Dendritic cell treated with granulocyte-macrophage colony-stimulating factor and Interleukin-4, amounts not matched to agents 40 ng/mL and 50 ng/mL, for 4 days (primary cell): ENCODE measurements at regions not wholly inside any gene's neighbourhood (a gene's known extent, or its start where the extent isn't known, plus 50 kb on each side); places are given as distances from the start of the nearest gene placed in this dataset.
"Not testable (repeated sequence)": the region's sequence is repeated elsewhere in the genome, so short reads cannot be mapped to it uniquely, and the experiment has no call there.

Source experiments
- H3K27ac Mint-ChIP-seq: one replicate; pipeline ENCODE4 v1.8.0; 2022; ENCODE audit warnings: mild to moderate bottlenecking, mixed read lengths
- H3K27me3 Mint-ChIP-seq: one replicate; pipeline ENCODE4 v1.8.0; 2022; ENCODE audit warnings: mild to moderate bottlenecking, mixed read lengths
- H3K36me3 Mint-ChIP-seq: one replicate; pipeline ENCODE4 v1.8.0; 2022; ENCODE audit warnings: low read depth, mixed read lengths
- H3K4me1 Mint-ChIP-seq: one replicate; pipeline ENCODE4 v1.8.0; 2022; ENCODE audit warnings: low read depth, mixed read lengths
- H3K4me3 Mint-ChIP-seq: one replicate; pipeline ENCODE4 v1.8.0; 2022; ENCODE audit warnings: mild to moderate bottlenecking, moderate library complexity, mixed read lengths
- H3K9me3 Mint-ChIP-seq: one replicate; pipeline ENCODE4 v1.8.0; 2022; ENCODE audit warnings: mixed read lengths
- intact Hi-C: fragments of 100-400 bp; cut with micrococcal nuclease; formaldehyde crosslinking; loops from one replicate; pipeline ENCODE4 v1.15.0; 2022

- H3K4me3 Mint-ChIP-seq, intact Hi-C loops, H3K27me3 Mint-ChIP-seq, H3K4me1 Mint-ChIP-seq, H3K36me3 Mint-ChIP-seq, H3K27ac Mint-ChIP-seq: not testable (repeated sequence)
- peaks cover 30% of the 10 kb centered on the region for H3K9me3 Mint-ChIP-seq
Observed at GRCh38 chr2:194021130-194021529, 1635.9 kb upstream of the SLC39A10 start.

DNA sequence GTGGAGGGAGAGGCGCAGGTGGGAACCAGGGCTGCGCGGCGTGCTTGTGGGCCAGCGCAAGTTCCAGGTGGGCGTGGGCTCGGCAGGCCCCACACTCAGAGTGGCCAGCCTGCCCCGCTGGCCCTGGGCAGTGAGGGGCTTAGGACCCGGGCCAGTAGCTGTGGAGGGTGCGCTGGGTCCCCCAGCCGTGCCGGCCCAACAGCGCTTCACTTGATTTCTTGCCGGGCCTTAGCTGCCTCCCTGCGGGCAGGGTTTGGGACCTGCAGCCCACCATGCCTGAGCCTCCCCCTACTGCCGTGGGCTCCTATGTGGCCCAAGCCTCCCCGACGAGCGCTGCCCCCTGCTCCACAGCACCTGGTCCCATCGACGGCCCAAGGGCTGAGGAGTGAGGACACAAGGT lies 1636.9 kb upstream of the SLC39A10 start:
- H3K9me3 Mint-ChIP-seq: peaks cover 30% of the 10 kb centered on the region
- H3K4me1 Mint-ChIP-seq: no peaks in the 10 kb centered on the region
- H3K36me3 Mint-ChIP-seq: no peaks in the 10 kb centered on the region
- H3K27me3 Mint-ChIP-seq: no peaks in the 10 kb centered on the region
- intact Hi-C loops: no loop called here
- no peak overlapping the region for H3K27ac Mint-ChIP-seq
- H3K4me3 Mint-ChIP-seq: no peak overlapping the region

- Mint-ChIP-seq H3K27me3 (no peaks in the 10 kb centered on the region), H3K4me3 (no peak overlapping the region), H3K9me3 (peaks cover 19% of the 10 kb centered on the region), H3K36me3 (no peaks in the 10 kb centered on the region), H3K27ac (no peak overlapping the region), H3K4me1 (no peaks in the 10 kb centered on the region)
- intact Hi-C loops: no loop called here
Observed at GRCh38 chr2:194015751-194016150, 1641.3 kb upstream of the SLC39A10 start.

- H3K36me3 Mint-ChIP-seq: no peaks in the 10 kb centered on the region
- H3K4me1 Mint-ChIP-seq: no peaks in the 10 kb centered on the region
- H3K9me3 Mint-ChIP-seq: peaks cover 14% of the 10 kb centered on the region
- intact Hi-C loops: no loop called here
- no peak overlapping the region for H3K4me3 Mint-ChIP-seq
- no peak overlapping the region for H3K27ac Mint-ChIP-seq
- H3K27me3 Mint-ChIP-seq: no peaks in the 10 kb centered on the region
Observed at GRCh38 chr2:194014639-194015038, 1642.4 kb upstream of the SLC39A10 start.

DNA sequence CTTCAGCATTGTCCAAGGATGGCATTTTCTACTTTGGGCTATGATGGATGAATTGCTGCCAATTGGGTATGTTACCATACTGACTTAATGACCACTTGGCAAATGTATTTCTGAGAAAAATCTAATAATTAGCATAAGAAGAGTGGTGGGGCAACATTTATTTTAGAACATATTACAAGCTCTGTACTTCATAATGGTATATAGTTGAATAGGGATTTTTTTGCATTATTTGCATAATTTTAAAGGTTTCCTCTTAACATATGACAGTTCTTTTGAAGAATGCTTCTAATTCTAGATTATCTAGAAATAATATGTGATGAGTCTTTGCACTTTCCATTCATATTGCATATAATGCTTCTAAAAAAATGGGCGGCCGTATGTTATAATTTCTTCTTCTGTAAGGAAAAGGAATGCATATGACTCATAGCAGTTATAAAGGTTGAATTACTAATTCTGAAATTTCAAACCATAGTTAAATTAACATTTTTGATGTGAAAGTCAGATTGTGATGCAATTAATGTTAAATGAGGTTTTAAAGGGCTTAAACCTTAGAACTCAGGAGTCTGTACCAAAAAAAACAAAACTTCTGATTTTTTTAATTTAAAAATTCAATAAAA lies 1652.3 kb upstream of the SLC39A10 start:
- Mint-ChIP-seq H3K27ac (no peak overlapping the region), H3K9me3 (peaks cover 20% of the 10 kb centered on the region), H3K4me1 (no peaks in the 10 kb centered on the region), H3K36me3 (no peaks in the 10 kb centered on the region), H3K4me3 (no peak overlapping the region), H3K27me3 (no peaks in the 10 kb centered on the region)
- intact Hi-C loops: no loop called here

- intact Hi-C loops: no loop called here
- Mint-ChIP-seq H3K4me1 (no peaks in the 10 kb centered on the region), H3K36me3 (no peaks in the 10 kb centered on the region), H3K27ac (no peak overlapping the region), H3K27me3 (no peaks in the 10 kb centered on the region), H3K9me3 (peaks cover 12% of the 10 kb centered on the region), H3K4me3 (no peak overlapping the region)
Observed at GRCh38 chr2:194003911-194004310, 1653.1 kb upstream of the SLC39A10 start.

DNA sequence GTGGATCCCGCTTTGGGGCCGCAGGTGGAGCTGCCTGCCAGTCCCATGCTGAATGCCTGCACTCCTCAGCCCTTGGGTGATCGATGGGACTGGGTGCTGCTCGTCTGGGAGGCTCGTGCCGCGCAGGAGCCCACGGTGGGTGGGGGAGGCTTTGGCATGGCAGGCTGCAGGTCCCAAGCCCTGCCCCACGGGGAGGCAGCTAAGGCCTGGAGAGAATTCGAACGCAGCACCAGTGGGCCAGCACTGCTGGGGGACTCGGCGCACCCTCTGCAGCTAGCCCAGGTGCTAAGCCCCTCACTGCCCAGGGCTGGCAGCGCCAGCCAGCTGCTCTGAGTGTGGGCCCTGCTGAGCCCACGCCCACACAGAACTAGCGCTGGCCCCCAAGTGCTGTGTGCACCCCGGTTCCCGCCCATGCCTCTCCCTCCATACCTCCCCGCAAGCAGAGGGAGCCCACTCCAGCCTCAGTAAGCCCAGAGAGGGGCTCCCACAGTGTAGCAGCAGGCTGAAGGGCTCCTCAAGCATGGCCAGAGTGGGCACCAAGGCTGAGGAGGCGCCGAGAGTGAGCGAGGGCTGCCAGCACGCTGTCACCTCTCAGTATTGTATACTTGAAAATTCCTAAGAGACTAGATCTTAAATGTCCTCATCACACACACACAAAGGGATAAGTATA lies 1654.2 kb upstream of the SLC39A10 start:
- no peaks in the 10 kb centered on the region for H3K4me1 Mint-ChIP-seq
- H3K4me3 Mint-ChIP-seq: no peak overlapping the region
- intact Hi-C loops: no loop called here
- H3K36me3 Mint-ChIP-seq: no peaks in the 10 kb centered on the region
- no peaks in the 10 kb centered on the region for H3K27me3 Mint-ChIP-seq
- peaks cover 2% of the 10 kb centered on the region for H3K9me3 Mint-ChIP-seq
- H3K27ac Mint-ChIP-seq: no peak overlapping the region

GRCh38 chr2:193990868-193991267 lies 1666.2 kb upstream of the SLC39A10 start:
- no peak overlapping the region for H3K27ac Mint-ChIP-seq
- no peaks in the 10 kb centered on the region for H3K4me1 Mint-ChIP-seq
- peaks cover 14% of the 10 kb centered on the region for H3K9me3 Mint-ChIP-seq
- H3K27me3 Mint-ChIP-seq: no peaks in the 10 kb centered on the region
- H3K36me3 Mint-ChIP-seq: no peaks in the 10 kb centered on the region
- intact Hi-C loops: no loop called here
- H3K4me3 Mint-ChIP-seq: no peak overlapping the region

DNA sequence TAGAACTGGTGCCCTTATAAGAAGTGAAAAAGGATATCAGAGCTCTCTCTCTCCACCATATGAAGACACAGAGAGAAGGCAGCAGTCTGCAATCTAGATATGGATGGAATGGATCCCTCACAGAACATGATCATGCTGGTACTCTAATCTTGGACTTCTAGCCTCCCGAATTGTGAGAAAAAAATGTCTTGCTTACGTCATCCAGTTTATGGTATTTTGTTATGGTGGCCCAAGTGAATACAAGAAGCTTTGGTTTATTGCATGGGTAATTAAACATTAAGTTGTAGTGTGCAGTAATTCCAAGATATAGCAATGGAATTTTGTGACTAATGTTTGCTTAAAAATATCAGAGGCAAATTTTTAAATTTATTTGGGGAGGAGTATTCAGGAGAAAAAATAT lies 1667.4 kb upstream of the SLC39A10 start:
- Mint-ChIP-seq H3K27me3 (no peaks in the 10 kb centered on the region), H3K4me3 (no peak overlapping the region), H3K4me1 (no peaks in the 10 kb centered on the region), H3K27ac (no peak overlapping the region), H3K9me3 (peaks cover 14% of the 10 kb centered on the region), H3K36me3 (no peaks in the 10 kb centered on the region)
- intact Hi-C loops: no loop called here

GRCh38 chr2:193988784-193989183 lies 1668.2 kb upstream of the SLC39A10 start:
- intact Hi-C loops: no loop called here
- Mint-ChIP-seq H3K27me3 (no peaks in the 10 kb centered on the region), H3K36me3 (no peaks in the 10 kb centered on the region), H3K4me3 (no peak overlapping the region), H3K4me1 (no peaks in the 10 kb centered on the region), H3K9me3 (peaks cover 14% of the 10 kb centered on the region), H3K27ac (no peak overlapping the region)

DNA sequence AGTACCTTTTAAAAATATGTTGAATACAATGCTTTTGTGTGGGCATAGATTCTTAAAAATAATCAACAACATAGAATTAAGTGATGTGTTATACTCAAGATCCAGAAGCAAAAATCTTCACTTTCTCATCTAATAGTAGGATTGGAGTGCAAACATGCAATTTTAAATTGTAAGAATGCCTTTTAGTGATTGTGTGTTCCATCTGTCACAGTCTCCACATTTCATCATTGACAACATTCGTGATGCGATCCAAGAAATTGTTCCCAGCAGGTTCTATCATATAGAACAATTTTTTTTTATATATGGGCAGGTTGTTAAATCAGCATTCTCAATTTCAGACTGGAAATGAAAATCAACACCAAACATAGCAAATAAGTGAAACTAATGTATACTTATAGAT lies 1671.8 kb upstream of the SLC39A10 start:
- Mint-ChIP-seq H3K27me3 (no peaks in the 10 kb centered on the region), H3K27ac (no peak overlapping the region), H3K36me3 (no peaks in the 10 kb centered on the region), H3K9me3 (peaks cover 14% of the 10 kb centered on the region), H3K4me1 (no peaks in the 10 kb centered on the region), H3K4me3 (no peak overlapping the region)
- intact Hi-C loops: no loop called here

GRCh38 chr2:193980599-193980998 lies 1676.4 kb upstream of the SLC39A10 start:
- no peaks in the 10 kb centered on the region for H3K27me3 Mint-ChIP-seq
- intact Hi-C loops: no loop called here
- H3K36me3 Mint-ChIP-seq: no peaks in the 10 kb centered on the region
- H3K4me3 Mint-ChIP-seq: no peak overlapping the region
- peaks cover 10% of the 10 kb centered on the region for H3K9me3 Mint-ChIP-seq
- no peaks in the 10 kb centered on the region for H3K4me1 Mint-ChIP-seq
- no peak overlapping the region for H3K27ac Mint-ChIP-seq

DNA sequence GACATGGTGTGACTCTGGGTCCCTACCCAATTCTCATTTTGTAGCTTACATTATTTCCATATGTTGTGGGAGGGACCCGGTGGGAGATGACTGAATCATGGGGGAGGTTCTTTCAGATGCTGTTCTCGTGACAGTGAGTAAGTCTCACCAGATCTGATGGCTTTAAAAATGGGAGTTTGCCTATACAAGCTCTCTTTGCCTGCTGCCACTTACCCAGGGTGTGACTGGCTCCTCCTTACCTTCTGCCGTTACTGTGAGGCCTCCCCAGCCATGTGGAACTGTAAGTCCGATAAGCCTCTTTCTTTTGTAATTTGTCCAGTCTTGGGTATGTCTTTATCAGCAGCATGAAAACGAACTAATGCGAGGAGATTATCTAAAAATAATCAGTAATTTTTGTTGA lies 1683.2 kb upstream of the SLC39A10 start:
- intact Hi-C loops: no loop called here
- Mint-ChIP-seq H3K36me3 (no peaks in the 10 kb centered on the region), H3K4me3 (no peak overlapping the region), H3K9me3 (peaks cover 10% of the 10 kb centered on the region), H3K4me1 (no peaks in the 10 kb centered on the region), H3K27me3 (no peaks in the 10 kb centered on the region), H3K27ac (no peak overlapping the region)

DNA sequence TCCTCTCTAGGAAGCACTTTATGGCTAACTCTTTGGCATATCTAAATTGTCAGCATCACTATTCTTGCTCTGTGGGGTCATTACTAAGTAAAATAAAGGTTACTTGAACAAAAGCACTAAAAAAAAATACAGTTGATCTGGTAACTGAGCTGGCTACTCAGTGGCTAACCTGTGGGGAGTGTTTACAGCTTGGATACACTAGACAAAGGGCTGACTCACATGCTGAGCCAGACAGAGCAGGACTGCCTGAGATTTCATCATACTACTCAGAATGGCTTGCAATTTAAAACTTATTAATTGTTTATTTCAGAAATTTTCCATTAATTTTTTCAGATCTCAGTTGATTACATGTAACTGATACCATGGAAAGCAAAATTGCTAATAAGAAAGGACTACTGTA lies 1690.4 kb upstream of the SLC39A10 start:
- Mint-ChIP-seq H3K27me3 (no peaks in the 10 kb centered on the region), H3K36me3 (no peaks in the 10 kb centered on the region), H3K4me3 (no peak overlapping the region), H3K27ac (no peak overlapping the region), H3K4me1 (no peaks in the 10 kb centered on the region), H3K9me3 (no peaks in the 10 kb centered on the region)
- intact Hi-C loops: no loop called here

GRCh38 chr2:193965263-193965662 lies 1691.8 kb upstream of the SLC39A10 start:
- intact Hi-C loops: no loop called here
- Mint-ChIP-seq H3K36me3 (no peaks in the 10 kb centered on the region), H3K4me3 (no peak overlapping the region), H3K9me3 (no peaks in the 10 kb centered on the region), H3K27ac (no peak overlapping the region), H3K27me3 (no peaks in the 10 kb centered on the region), H3K4me1 (no peaks in the 10 kb centered on the region)
